ENCODE measurements at regions not wholly inside any gene's neighbourhood (a gene's known extent, or its start where the extent isn't known, plus 50 kb on each side); places are given as distances from the start of the nearest gene placed in this dataset.

DNA sequence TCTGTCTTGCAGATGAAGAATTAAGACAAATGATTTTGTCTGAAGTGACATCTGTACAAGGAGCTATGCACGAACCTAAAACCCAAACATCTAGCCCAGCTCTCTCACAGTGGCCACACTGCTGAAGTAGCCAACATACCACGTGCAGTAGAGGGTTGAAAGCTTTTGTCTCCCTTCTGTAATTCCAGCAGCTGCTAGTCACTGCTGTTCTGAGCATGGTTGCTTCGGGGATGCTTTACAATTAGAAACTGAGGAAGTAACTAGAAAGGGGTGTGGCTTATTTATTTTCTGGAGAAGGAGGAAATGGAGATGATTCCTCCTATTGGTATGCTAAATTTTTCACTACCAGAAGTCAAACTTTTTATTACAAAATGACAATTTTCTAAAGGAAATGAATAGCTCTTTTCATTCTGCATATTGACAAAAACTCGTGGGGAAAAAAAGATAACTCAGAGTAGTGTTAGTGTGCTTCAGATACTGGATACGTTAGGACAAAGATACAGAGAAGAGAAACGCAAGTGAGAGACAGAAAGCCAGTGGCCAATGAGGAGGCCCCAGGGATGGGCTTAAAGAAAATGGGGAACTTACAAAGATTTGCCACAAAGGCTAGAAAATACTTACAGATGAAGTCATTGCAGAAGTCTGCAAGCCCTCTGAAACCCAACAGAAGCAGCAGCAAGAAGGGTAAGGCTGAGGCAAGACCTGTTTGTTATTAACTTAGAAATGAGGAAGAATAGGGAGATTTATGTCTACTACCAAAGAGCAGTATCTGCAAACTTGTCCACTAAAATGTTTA lies 192.7 kb upstream of the MIR17HG start:
- in situ Hi-C loops (cut with MboI; ENCODE audit: low sequenced_read_pairs): no loop called here

More for the DNA sequence above, 192.7 kb upstream of the MIR17HG start:
- Histone ChIP-seq H3K4me3 (ENCODE audit: insufficient read depth, low read depth, low read length) (no peak overlapping the region), H2AK9ac (replicated peaks; ENCODE audit: low read depth, low read length, poor library complexity) (no peak overlapping the region), H3K4me1 (ENCODE audit: control insufficient read depth, insufficient read depth, low read length) (no peaks in the 10 kb centered on the region), H2BK20ac (ENCODE audit: low read depth, low read length) (no peak overlapping the region), H2BK120ac (ENCODE audit: low read depth, low read length) (no peak overlapping the region), H3K4me2 (ENCODE audit: low read depth, low read length) (no peak overlapping the region), H3K79me1 (ENCODE audit: low read depth in 1 of 2, low read length in 2 of 2) (no peaks in the 10 kb centered on the region), H4K20me1 (ENCODE audit: insufficient read depth, low read length) (no peaks in the 10 kb centered on the region), H2AK5ac (ENCODE audit: low read depth, low read length) (no peak overlapping the region), H4K5ac (ENCODE audit: low read depth, low read length) (no peak overlapping the region), H4K91ac (ENCODE audit: insufficient read depth, low read depth, low read length) (no peak overlapping the region), H3K27ac (ENCODE audit: insufficient read depth, low read length) (no peak overlapping the region), H3K23ac (ENCODE audit: low read depth, low read length) (no peak overlapping the region), H3K18ac (ENCODE audit: low read depth, low read length) (no peak overlapping the region), H2BK15ac (ENCODE audit: low read depth, low read length) (no peak overlapping the region), H3K27me3 (ENCODE audit: control insufficient read depth, insufficient read depth, low read length) (no peaks in the 10 kb centered on the region), H3K36me3 (ENCODE audit: control insufficient read depth, insufficient read depth, low read length) (no peaks in the 10 kb centered on the region), H3K56ac (ENCODE audit: extremely low read depth, insufficient read depth, low read length) (no peak overlapping the region), H3K14ac (replicated peaks; ENCODE audit: low read depth, low read length) (no peak overlapping the region), H3K9ac (ENCODE audit: low read depth, low read length) (no peak overlapping the region), H4K8ac (ENCODE audit: low read depth in 2 of 2, low read length in 2 of 2) (no peak overlapping the region), H3K9me3 (ENCODE audit: control insufficient read depth, insufficient read depth, low read length) (no peaks in the 10 kb centered on the region), H2BK5ac (ENCODE audit: low read depth, low read length, poor library complexity, severe bottlenecking) (no peak overlapping the region), H3K9me1 (ENCODE audit: insufficient read depth, low read length) (no peaks in the 10 kb centered on the region), H3K4ac (ENCODE audit: low read depth, low read length) (no peak overlapping the region), H2AFZ (replicated peaks; ENCODE audit: low read length, poor library complexity) (no peak overlapping the region)
- ATAC-seq (ENCODE audit: low read depth) (no peak), DNase-seq (no peak)
- BruUV-seq (replicated peaks): no TSS peak
- WGBS, 2 experiments (ENCODE audit: extremely low coverage in 2 of 2, insufficient read length in 1 of 2): 83% methylated on average over 1 of the region's 6 CpGs; no CpG with 5 or more reads in 1 of the 2 experiments
- dilution Hi-C loops (cut with HindIII; ENCODE audit: low sequenced_read_pairs, unreplicated experiment) (no loop called here), intact Hi-C loops (cut with micrococcal nuclease) (no loop called here)
- ChIA-PET CTCF (no interaction called here), POLR2A (ENCODE audit: unreplicated experiment) (no interaction called here)
- TF ChIP-seq RCOR1 (IDR thresholded peaks at IDR 0.05; ENCODE audit: insufficient replicate concordance, low read length): no peak
- TF ChIP-seq MXI1 (IDR thresholded peaks at IDR 0.05; ENCODE audit: borderline replicate concordance, low read depth, low read length): no peak
- no peak for TF ChIP-seq POLR2A (IDR thresholded peaks at IDR 0.05; ENCODE audit: low read depth, low read length)
- no peak for TF ChIP-seq MAFK (IDR thresholded peaks at IDR 0.05; ENCODE audit: low read depth, low read length)
- no peak for TF ChIP-seq CEBPB (IDR thresholded peaks at IDR 0.05; ENCODE audit: low read depth, low read length)
- TF ChIP-seq, protein P1, sequence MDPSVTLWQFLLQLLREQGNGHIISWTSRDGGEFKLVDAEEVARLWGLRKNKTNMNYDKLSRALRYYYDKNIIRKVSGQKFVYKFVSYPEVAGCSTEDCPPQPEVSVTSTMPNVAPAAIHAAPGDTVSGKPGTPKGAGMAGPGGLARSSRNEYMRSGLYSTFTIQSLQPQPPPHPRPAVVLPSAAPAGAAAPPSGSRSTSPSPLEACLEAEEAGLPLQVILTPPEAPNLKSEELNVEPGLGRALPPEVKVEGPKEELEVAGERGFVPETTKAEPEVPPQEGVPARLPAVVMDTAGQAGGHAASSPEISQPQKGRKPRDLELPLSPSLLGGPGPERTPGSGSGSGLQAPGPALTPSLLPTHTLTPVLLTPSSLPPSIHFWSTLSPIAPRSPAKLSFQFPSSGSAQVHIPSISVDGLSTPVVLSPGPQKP (IDR thresholded peaks at IDR 0.05; ENCODE audit: borderline replicate concordance, low read depth, low read length): no peak

Measured in IMR-90 (cell line).